Limb (tissue), 2 donors: ENCODE measurements at regions not wholly inside any gene's neighbourhood (a gene's known extent, or its start where the extent isn't known, plus 50 kb on each side); places are given as distances from the start of the nearest gene placed in this dataset.

Experiments used
- DNase-seq, 2 donors: peaks; one replicate each; pipeline ENCODE4 v3.0.0-alpha.2; 2016; ENCODE audit errors: extremely low spot score in 2 of 2

DNA sequence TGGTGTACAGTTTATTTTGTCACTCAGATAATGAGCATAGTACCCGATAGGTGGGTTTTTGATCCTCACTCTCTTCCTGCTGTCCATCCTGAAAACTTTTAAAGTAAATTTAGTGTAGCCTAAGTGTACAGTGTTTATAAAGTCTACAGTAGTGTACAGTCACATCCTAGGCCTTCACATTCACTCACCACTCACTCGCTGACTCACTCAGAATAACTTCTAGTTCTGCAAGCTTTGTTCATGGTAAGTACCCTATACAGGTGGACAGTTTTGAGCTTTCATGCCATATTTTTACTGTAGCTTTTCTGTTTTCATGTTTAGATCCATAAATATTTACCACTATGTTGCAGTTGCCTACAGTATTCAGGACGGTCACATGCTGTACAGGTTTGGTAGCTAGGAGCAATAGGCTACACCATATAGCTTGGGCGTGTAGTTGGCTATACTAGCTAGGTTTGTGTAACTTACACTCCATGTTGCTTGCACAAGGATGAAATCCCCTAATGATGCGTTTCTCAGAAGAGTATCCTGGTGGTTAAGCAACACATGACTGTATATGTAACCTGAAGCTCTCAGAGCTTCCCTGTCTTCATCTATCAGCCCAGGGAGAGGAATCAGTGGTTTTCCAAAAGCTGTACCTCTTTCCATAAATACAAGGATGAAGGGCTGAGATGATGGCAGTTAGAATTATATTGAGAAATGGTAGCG is 87.6 kb upstream of the SLC25A26 start:
- DNase-seq = no peak

DNA sequence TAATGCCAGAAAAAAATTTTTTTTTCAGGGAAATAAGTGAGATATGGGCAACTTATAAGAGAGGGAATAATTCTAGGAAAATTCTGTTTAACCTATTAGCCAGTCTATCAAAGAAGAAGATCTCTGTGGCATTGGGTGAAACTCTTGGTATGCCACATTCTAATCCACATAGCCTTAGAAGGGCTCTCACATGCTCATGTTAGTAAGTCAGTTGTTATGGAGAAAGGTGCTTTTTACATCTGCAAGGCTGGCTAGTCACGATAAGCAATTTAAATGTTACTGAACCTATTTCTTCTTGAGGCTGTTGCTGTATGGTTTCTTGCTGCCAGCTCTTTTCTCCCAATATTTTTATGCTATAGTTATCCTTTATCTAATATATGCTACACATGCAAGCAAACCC is 89.9 kb upstream of the MAGI1 start:
- DNase-seq = no peak

- DNase-seq = no peak
Measured at GRCh38 chr3:66121318-66121717, 82.6 kb upstream of the MAGI1 start.

DNA sequence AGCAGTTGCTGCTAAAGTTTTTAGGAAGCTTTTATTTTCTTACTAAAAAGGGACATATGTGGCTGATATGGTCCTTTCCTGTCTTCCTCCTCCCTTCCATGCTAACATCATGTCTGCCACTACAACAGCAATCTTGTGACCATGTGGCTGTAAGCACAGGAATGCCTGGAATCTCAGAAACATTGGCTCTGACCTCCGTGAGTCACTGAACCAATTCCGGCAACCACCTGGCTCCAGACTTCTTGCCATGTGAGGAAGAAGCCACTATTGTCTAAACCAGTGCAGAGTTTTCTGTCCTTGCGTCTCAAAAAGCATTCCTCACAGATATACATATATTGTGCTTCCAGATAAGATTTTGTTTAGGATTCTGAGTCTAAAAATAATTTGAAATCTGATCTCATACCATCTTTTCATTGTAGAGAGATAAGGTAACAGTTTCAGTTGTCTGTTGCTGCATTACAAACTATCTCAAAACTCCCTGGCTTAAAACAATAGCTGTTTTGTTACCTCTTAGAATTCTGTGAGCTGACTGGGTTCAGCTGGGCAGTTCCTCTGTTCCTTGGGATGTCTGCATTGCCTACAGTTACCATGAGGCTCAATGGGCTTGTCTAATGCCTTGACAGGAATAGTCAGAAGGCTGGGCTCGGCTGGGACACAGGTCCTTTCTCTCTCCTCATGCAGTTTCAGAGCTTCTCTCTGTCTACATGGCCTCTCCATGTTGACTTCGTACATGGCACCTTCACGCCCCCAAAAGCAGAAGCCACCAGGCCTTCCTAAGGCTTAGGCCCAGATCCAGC is 77.3 kb upstream of the MAGI1 start:
- DNase-seq = peak; percentile 43 to 64

DNA sequence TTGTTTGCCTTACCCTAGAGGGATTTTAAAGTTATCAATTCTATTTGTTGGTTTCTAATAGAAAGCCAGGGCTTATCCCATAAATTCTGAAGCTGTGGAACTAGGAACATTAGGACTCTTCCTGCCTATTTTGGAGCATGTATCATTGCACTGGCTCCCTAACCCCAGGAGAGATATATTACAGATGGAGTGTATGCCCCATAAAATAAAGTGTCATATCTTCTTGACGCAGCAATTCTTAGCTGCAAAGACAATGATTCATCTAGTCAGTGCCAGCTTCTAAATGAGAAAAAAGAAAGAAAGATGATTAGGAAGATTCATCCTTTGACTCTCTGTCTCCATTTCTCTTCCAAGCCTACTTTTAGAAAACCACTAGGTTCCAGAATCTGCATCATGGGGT is 74.8 kb upstream of the MAGI1 start:
- no peak for DNase-seq

DNA sequence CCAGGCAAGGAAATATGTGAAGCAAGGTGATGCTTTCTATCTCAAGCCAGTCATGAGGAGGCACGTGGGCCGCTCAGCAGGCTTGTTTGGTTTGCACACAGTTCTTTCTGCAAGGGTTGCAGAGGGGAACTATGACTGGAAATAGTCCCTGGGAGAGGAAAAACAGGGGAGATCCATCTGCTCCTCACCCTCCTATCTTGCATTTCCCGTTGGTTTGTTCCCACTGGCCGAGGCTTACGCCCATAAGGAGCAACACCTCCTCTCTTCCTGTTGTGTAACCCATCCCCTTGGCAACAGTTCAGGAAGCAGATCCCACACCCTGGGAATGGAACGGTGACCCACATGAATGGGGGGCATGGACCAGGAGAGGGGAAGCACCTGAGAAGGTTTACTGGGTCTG is 72.1 kb upstream of the MAGI1 start:
- DNase-seq = no peak

- DNase-seq = peak in 1 of 2 donors; percentile 33
Measured at GRCh38 chr3:66107855-66108254, 69.1 kb upstream of the MAGI1 start.

DNA sequence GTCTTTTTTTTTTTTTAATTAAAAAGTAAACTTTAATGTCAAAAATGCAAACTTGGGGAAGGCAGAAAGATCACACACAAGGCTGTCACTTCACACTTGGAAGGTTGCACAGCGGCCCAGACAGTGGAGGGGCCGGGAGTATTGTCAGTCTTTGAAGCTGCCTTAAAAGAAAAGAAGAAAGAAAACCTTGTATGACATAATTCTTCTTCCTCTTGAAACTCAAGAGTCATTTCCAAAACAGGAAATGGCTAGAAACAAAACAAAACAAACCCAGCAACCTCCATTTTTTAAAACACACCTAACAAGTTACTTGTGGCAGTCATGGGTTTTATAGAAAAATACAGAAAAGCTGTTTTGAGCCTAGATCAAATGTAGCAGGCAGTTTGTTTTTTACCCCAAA is 68.1 kb upstream of the MAGI1 start:
- DNase-seq = no peak

GRCh38 chr3:66104535-66104934 is 65.8 kb upstream of the MAGI1 start:
- no peak for DNase-seq

- DNase-seq = no peak
Measured at GRCh38 chr3:66103729-66104128, 65.0 kb upstream of the MAGI1 start.

DNA sequence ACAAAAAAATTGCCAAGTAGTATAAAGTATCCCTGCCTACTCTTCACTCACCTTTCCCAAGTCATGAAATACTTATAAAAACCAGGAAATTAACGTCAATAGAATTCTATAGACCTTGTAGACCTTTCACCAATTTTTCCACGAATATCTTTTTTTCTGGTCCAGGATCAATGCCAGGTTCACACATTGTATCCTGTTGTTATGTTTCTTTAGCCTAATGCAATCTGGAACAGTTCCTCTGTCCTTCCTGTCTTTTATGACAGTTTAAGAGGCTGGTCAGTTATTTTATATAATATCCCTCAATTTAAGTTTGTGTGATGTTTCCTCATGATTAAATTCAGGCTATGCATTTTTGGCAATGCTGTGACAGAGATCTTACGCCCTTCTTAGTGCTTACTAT is 63.2 kb upstream of the MAGI1 start:
- DNase-seq = no peak

DNA sequence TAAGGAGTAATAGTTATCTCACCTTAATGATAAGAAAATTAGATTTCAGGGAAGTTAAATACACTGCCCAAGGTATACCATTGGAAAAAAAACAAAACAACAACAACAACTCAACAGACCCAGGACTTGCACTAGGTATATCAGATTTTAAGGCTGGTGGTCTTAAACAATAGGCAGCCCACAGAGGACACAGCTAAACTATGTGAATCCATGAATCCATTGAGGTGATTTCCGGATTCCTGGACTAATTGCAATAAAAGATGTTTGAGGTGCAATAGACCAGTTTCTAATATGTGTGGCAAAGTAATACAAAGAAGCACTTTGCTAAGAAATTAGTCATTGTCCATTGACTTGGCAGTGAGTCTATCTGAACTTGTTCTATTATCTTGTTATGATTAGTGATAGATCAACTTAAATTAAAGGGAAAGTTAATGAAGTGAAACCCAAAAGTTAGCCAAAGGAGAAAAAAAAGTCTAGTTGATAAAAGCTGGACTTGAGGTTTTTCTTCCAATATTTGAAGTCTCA is 60.9 kb upstream of the MAGI1 start:
- no peak for DNase-seq

DNA sequence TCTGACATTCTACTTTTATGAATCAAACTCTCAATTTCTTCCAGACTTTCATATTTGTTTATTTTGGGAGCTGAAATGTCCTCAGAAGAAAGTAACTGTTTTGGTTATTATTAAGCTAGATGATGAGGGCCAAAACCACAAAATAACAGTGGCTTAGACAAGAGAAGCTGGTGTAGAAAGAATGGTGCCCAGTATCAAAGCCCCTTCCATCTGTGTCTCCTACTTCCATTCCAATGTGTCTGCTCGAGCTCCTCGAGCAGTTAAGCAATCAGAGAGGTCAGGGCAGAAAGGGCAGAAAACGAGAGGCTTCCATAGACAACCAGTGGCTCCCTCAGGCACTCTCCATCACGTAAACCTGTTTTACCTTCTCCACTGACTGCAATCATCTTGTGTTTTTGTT is 59.7 kb upstream of the MAGI1 start:
- DNase-seq = no peak

DNA sequence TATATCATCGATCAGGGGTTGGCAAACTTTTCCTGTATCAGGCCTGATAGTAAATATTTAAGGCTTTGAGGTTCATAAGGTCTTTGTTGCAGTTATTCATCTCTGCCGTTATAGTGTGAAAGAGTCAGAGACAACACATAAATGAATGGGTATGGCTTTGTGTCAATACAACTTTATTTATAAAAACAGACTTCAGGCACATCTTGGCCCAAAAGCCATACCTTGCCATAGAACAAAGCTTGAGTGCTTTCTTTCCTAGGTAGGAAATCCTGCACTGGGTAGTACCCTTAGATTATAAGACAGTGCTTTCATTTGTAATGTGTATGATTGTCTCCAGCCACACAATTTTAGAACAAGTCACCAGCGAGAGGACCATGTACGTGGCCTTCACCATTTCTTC is 58.9 kb upstream of the MAGI1 start:
- DNase-seq = no peak

- no peak for DNase-seq
Measured at GRCh38 chr3:66095295-66096001, 56.7 kb upstream of the MAGI1 start.

DNA sequence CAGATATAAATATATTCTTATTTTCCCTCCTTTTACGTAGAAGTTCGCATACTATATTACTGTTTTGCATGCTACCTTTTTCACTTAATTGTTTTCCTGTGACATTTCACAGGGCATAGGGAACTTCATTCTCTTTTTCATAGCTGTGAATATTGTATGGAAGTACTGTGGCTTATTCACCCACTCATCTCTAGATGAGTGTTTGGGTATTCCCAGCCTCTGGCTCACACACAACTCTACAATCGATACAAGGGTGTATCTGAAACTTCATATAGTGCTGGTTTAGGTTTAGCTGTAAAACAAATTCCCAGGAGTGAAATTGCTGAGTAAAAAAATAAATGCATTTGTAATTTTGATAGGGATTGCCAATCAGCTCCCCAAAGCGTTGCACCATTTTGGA is 55.3 kb upstream of the MAGI1 start:
- no peak for DNase-seq

DNA sequence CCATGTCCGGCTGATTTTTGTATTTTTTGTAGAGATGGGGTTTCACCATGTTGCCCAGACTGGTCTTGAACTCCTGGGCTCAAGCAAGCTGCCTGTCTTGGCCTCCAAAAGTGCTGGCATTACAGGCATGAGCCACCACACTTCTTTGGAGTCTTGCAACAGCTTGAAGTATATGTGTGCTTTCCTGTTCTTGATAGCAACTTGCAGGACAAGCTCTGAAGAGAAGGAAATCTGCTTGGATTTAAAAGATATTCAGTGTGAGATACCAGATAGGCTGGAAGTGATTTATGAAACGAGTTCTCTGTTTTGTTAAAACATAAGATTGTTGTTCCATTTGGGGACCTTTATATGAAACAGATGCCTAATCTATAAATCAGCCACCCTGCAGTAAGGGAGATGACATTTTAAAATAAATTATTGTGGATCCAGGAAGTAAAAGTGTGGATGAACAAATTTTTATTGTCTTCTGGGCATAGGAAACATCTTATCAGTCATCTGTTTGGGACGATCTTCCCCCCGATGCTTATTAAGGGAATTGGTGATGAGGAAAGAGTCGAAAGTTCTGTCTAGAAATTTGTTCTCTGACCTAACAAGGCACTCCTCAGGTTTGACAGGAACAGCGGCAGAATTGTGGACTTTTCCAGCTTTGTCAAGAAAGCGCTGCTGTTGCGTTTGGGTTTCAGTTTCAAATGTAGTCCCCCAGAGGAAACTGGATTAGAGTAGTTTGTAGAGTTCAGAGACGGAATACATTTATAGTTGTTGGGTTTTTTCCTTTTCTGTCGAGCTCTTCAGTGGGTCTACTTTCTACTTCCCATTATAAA is 53.7 kb upstream of the MAGI1 start:
- DNase-seq = peak in 1 of 2 donors; percentile 8
